Frontal cortex (tissue), 3 donors: ENCODE measurements at regions not wholly inside any gene's neighbourhood (a gene's known extent, or its start where the extent isn't known, plus 50 kb on each side); places are given as distances from the start of the nearest gene placed in this dataset.
"Not testable (repeated sequence)": the region's sequence is repeated elsewhere in the genome, so short reads cannot be mapped to it uniquely, and the experiment has no call there.

Experiments used
- DNase-seq, 2 donors: peaks; one replicate each; pipeline ENCODE4 v3.0.0; 2012; ENCODE audit warnings: low spot score in 2 of 2
- FAIRE-seq: peaks from 2 replicates; lab custom pipeline; 2012; peaks lifted over from hg19 to GRCh38; lab: Jason Lieb, UNC
- donor health status: control.
- donor health status: control.
- donor health status: control.

- DNase-seq = no peak
- no peak for FAIRE-seq
Measured at GRCh38 chr6:90915224-90915915, 328.5 kb upstream of the MAP3K7 start.

- no peak for DNase-seq
- FAIRE-seq = no peak
Measured at GRCh38 chr6:90914312-90914711, 327.4 kb upstream of the MAP3K7 start.

- no peak for FAIRE-seq
- DNase-seq = no peak
Measured at GRCh38 chr6:90913266-90913960, 326.5 kb upstream of the MAP3K7 start.

- no peak for FAIRE-seq
Measured at GRCh38 chr6:90911642-90912041, 324.8 kb upstream of the MAP3K7 start.

GRCh38 chr6:90910893-90911292 is 324.0 kb upstream of the MAP3K7 start:
- DNase-seq = no peak
- FAIRE-seq = no peak

More at GRCh38 chr6:90911642-90912041, 324.8 kb upstream of the MAP3K7 start:
- no peak for DNase-seq

GRCh38 chr6:90907931-90908655 is 321.2 kb upstream of the MAP3K7 start:
- no peak for FAIRE-seq
- DNase-seq = no peak

GRCh38 chr6:90905351-90905750 is 318.5 kb upstream of the MAP3K7 start:
- DNase-seq = no peak
- FAIRE-seq = no peak

- FAIRE-seq = no peak
- DNase-seq = no peak
Measured at GRCh38 chr6:90900034-90900433, 313.2 kb upstream of the MAP3K7 start.

GRCh38 chr6:90898763-90899162 is 311.9 kb upstream of the MAP3K7 start:
- DNase-seq (no peak), FAIRE-seq (no peak)

GRCh38 chr6:90896075-90896547 is 309.2 kb upstream of the MAP3K7 start:
- DNase-seq (no peak), FAIRE-seq (no peak)

- FAIRE-seq (no peak), DNase-seq (no peak)
Measured at GRCh38 chr6:90895299-90896074, 308.6 kb upstream of the MAP3K7 start.

GRCh38 chr6:90894285-90895130 is 307.6 kb upstream of the MAP3K7 start:
- DNase-seq (no peak), FAIRE-seq (no peak)

- no peak for FAIRE-seq
- no peak for DNase-seq
Measured at GRCh38 chr6:90893400-90893799, 306.5 kb upstream of the MAP3K7 start.

- DNase-seq (no peak), FAIRE-seq (no peak)
Measured at GRCh38 chr6:90892271-90892670, 305.4 kb upstream of the MAP3K7 start.

GRCh38 chr6:90891355-90891754 is 304.5 kb upstream of the MAP3K7 start:
- FAIRE-seq (no peak), DNase-seq (no peak)

GRCh38 chr6:90890683-90891330 is 303.9 kb upstream of the MAP3K7 start:
- FAIRE-seq (no peak), DNase-seq (no peak)

GRCh38 chr6:90887764-90888163 is 300.9 kb upstream of the MAP3K7 start:
- FAIRE-seq (no peak), DNase-seq (no peak)

GRCh38 chr6:90885611-90886056 is 298.8 kb upstream of the MAP3K7 start:
- no peak for DNase-seq
- no peak for FAIRE-seq

- not testable (repeated sequence) for FAIRE-seq, DNase-seq
Measured at GRCh38 chr6:90885137-90885536, 298.3 kb upstream of the MAP3K7 start.
